ENCODE measurements at regions not wholly inside any gene's neighbourhood (a gene's known extent, or its start where the extent isn't known, plus 50 kb on each side); places are given as distances from the start of the nearest gene placed in this dataset.

DNA sequence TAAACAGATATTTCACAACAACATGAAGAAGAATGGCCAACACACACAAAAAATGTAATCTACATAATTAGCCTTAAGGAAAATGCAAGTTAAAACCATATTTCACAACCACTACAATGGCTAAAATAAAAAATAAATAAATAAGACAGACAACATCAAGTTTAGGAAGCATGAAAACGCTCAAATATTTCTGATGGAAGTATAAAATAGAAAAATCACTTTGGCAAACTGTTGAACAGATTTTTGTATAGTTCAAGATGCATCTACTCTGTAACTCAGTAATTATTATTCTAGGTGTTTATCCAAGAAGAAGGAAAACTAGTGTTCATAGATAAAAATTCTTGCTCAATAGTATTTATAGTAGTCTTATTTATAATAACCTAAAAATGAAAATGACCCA, 1410.1 kb upstream of the ADGRB3 start:
- TF ChIP-seq, protein P1, sequence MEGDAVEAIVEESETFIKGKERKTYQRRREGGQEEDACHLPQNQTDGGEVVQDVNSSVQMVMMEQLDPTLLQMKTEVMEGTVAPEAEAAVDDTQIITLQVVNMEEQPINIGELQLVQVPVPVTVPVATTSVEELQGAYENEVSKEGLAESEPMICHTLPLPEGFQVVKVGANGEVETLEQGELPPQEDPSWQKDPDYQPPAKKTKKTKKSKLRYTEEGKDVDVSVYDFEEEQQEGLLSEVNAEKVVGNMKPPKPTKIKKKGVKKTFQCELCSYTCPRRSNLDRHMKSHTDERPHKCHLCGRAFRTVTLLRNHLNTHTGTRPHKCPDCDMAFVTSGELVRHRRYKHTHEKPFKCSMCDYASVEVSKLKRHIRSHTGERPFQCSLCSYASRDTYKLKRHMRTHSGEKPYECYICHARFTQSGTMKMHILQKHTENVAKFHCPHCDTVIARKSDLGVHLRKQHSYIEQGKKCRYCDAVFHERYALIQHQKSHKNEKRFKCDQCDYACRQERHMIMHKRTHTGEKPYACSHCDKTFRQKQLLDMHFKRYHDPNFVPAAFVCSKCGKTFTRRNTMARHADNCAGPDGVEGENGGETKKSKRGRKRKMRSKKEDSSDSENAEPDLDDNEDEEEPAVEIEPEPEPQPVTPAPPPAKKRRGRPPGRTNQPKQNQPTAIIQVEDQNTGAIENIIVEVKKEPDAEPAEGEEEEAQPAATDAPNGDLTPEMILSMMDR (IDR thresholded peaks at IDR 0.05; ENCODE audit: low read depth, low read length), result no peak
- no peak for TF ChIP-seq EZH2phosphoT487 (IDR thresholded peaks at IDR 0.05; ENCODE audit: low read depth)
